HG02642 (cell line): ENCODE measurements at regions not wholly inside any gene's neighbourhood (a gene's known extent, or its start where the extent isn't known, plus 50 kb on each side); places are given as distances from the start of the nearest gene placed in this dataset.
"Not testable (repeated sequence)": the region's sequence is repeated elsewhere in the genome, so short reads cannot be mapped to it uniquely, and the experiment has no call there.

ENCODE experiments used
- ATAC-seq: cut with Tn5 transposase; IDR thresholded peaks from one replicate; pipeline ENCODE4 v1.9.1; 2021; ENCODE audit warnings: mild to moderate bottlenecking; ENCODE audit not compliant: unreplicated experiment, poor library complexity

DNA sequence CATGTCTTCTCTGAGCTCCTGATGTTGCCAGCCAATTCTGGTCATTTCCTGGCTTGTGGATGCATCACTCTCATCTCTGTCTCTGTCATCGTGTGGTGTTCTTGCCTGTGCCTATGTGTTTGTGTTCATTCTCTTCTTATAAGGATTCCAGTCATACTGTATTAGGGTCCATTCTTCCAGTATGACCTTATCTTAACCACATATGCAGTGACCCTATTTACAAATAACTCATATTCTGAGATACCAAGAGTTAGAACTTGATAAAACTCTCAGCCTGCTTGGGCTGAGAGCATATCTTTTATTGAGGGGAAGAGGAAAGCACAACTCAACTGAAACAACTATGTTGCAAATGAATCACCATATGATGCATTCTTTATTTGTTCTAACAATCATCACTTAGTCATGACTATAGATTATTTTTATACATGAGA, 189.0 kb upstream of the ANXA10 start:
- ATAC-seq: no peak

DNA sequence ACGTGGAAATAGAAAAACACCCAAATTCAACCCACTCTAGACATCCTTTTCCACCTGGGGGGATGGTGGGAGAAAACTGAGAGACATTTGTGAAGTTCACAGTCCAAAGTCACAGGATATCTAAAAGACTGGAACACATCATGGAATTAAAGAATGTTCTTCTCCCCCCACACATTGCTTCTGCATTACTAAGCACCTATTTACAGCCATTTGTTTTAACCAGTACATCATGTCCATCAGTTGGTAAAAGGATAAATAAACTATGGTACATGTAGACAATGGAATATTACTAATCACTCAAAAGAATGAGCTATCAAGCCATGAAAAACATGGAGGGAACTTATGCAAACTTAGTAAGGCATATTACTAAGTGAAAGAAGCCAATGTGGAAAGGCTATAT, 185.5 kb upstream of the ANXA10 start:
- ATAC-seq: no peak

- ATAC-seq: no peak
These were observed 183.5 kb upstream of the ANXA10 start for GRCh38 chr4:167908816-167909215.

DNA sequence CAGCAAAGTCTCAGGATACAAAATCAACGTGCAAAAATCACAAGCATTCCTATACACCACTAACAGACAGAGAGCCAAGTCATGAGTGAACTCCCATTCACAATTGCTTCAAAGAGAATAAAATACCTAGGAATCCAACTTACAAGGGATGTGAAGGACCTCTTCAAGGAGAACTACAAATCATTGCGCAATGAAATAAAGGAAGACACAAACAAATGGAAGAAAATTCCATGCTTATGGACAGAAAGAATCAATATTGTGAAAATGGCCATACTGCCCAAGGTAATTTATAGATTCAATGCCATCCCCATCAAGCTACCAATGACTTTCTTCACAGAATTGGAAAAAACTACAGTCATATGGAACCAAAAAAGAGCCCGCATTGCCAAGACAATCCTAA, 179.8 kb upstream of the ANXA10 start:
- not testable (repeated sequence) for ATAC-seq

- ATAC-seq: no peak
These were observed 174.3 kb upstream of the ANXA10 start for GRCh38 chr4:167918077-167918476.

GRCh38 chr4:167930166-167930565, 162.2 kb upstream of the ANXA10 start:
- no peak for ATAC-seq

DNA sequence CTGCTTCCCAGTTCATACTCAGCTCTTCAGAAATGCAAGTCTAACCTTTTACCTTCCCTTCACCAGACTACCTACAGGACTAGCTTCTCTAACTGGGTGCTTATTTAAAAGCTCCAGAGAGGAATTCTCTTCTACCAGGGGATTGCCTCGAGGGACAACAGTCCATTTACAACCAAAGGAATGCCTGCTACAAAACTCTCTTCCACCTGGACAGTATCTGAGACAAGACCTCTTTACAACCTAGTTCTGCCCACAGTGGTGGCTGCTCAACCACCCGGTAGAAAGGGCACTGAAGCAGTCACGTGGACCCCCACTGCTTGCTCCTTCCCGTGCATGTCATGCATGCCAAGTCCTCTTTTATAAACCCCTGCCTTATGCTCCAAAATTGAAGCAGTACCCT, 158.1 kb upstream of the ANXA10 start:
- no peak for ATAC-seq

DNA sequence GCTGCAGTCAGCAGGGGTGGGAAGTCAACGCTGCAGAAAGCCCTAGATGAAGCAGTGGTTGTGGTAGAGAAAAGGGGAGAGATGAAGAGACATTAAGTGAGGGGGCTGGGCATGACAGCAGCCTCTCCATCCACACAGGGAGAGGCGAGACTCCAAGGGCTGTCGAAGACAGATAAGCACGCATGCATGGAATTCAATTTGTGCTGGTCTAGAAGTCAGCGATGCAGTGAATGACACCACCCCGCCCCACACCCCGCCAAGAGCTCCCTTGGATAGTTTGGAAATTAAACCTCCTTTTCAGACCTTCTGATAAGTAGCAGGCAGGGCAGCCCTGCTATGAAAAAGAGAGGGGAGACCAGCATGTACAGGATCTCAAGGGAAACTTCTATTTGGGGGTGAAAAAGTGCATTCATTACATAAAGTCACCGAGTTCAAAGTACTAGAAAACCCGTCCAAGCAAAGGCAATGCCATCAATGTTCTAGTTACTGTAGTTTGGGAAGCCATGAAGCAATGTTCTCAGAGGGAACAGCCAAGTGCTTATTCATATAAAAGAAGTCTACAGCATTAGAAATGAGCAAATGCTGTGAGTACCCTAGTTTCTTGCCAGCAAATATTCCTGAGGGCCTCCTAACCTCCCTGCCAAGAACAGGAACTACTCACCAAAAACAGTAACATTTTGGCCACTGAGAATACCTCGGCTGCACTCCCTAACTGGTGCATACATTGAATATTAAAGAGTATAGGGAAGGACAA, 152.3 kb upstream of the ANXA10 start:
- ATAC-seq: no peak

- peak; percentile 61 for ATAC-seq
These were observed 148.3 kb upstream of the ANXA10 start for GRCh38 chr4:167943872-167944505.

GRCh38 chr4:167944721-167945120, 147.6 kb upstream of the ANXA10 start:
- ATAC-seq: no peak

DNA sequence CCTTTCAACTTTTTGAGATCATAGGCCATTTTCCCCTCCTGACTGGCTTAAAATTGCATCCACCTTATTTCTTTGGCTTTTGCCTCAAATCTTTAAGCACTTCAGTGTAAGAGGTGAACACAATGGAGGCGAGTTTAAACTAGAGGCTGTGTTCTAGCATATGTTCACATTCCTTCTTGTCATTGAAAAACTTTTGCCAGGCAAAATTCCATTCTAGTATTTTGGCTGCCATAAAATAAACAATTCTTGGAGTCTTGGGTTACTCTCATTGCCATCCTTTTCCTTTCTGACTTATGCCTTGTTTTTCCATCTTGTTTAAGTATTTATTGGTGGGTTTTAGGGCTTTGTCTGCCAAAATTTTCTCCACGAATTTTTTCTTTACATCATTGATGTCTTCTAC, 137.3 kb upstream of the ANXA10 start:
- no peak for ATAC-seq

- no peak for ATAC-seq
These were observed 135.7 kb upstream of the ANXA10 start for GRCh38 chr4:167956676-167957075.

- ATAC-seq: no peak
These were observed 127.5 kb upstream of the ANXA10 start for GRCh38 chr4:167964766-167965373.

DNA sequence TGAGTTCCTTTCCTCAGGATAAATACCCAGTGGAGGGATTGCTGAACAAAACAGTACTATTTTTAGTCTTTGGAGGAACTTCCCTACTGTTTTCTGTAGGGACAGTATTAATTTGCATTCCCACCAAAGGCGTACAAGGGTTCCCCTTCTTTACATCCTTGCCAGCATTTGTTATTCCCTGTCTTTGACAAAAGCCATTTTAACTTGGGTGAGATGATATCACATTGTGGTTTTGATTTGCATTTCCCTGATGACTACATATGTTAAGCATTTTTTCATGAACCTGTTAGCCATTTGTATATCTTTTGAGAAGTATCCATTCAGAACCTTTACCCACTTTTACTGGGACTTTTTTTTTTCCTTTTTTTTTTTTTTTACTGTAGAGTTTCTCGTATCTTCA, 126.2 kb upstream of the ANXA10 start:
- ATAC-seq: no peak

- ATAC-seq: no peak
These were observed 118.8 kb upstream of the ANXA10 start for GRCh38 chr4:167973513-167973912.

- no peak for ATAC-seq
These were observed 106.8 kb upstream of the ANXA10 start for GRCh38 chr4:167985565-167985964.

DNA sequence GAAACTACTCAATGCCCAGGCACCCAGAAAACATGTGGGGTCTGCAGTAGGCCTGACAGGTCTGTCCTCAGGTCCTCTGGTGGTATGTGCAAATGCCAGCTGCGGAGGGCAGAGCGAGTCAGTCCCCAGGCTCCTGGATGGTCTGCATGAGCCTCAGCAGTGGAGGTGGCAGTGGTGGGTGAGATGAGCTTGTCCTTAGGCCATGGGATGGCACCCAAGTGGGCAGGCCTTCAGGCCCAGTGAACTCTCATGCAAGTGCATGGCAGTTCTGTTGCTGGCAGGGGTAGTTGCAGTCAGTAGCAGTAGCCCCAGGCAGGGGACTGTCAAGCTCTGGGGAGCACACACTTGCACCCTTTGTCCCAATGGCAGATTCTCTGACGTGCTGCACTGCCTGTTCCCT, 106.3 kb upstream of the ANXA10 start:
- no peak for ATAC-seq

DNA sequence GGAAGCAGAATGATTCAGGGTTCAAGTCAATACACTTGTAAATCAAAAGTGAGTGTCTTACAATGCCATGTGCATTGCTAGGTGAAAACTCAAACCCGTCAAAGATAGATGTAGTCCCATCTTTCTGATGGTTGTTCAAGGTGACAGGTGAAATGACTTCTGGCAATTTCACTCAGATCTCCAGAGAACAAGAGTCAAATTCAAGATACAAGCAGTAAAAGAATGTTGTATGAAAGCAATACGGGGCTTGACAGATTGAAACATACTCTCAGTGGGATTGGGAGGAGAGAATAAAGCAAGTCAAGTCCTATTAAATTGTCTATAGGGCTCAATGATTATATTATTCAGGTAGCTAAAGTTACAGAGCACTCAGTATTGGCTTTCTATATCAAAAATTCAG, 105.1 kb upstream of the ANXA10 start:
- ATAC-seq: no peak

GRCh38 chr4:167989815-167990214, 102.5 kb upstream of the ANXA10 start:
- no peak for ATAC-seq

- not testable (repeated sequence) for ATAC-seq
These were observed 84.2 kb upstream of the ANXA10 start for GRCh38 chr4:168008112-168008511.

DNA sequence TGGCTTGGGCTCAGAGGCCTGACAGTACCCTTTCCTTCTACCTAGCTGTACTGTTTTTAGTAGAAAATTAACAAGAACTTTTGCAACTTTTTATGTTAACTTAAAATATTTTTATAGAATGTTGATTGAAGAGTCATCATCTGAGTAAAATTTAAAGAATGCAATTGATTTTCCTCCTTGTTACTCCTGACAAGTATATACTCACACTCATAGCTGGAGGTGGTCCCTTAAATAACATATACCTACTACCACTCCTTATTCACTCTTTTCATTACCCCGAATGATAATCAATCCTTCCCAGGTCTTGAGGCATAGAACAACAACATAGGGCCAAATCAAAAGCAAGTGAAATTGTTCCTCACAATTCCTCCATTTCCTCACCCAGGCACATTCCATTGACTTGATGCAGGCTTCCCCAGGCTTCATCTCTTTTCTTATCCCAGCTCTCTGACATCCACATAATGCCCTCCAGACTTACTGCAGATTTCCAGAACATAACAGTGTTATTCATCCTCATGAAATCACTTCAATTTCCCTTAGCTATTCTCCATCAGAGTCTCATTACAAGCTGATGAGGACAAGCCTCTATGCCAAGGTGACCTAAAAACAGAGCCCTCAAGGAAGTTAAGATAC, 73.2 kb upstream of the ANXA10 start:
- ATAC-seq: no peak
